ENCODE measurements at regions not wholly inside any gene's neighbourhood (a gene's known extent, or its start where the extent isn't known, plus 50 kb on each side); places are given as distances from the start of the nearest gene placed in this dataset.

GRCh38 chr1:72636631-72637030 is 354.3 kb upstream of the NEGR1 start:
- TF ChIP-seq POLR2A (IDR thresholded peaks at IDR 0.05; ENCODE audit: low read depth, low read length) (no peak), POLR2AphosphoS5 (IDR thresholded peaks at IDR 0.05; ENCODE audit: low read depth, low read length) (no peak)
